HEK293T (cell line): ENCODE measurements at regions not wholly inside any gene's neighbourhood (a gene's known extent, or its start where the extent isn't known, plus 50 kb on each side); places are given as distances from the start of the nearest gene placed in this dataset.

Experiments used
- ARNT ChIP-seq: fragments of 450-650 bp; IDR thresholded peaks from 2 replicates; pipeline ENCODE4 v1.6.1; 2017; ENCODE audit warnings: mild to moderate bottlenecking
- FOXM1 ChIP-seq: fragments of 450-650 bp; IDR thresholded peaks from 2 replicates; pipeline ENCODE4 v1.6.1; 2017; ENCODE audit warnings: mild to moderate bottlenecking, borderline replicate concordance
- HDGF ChIP-seq: fragments of 450-650 bp; IDR thresholded peaks from 2 replicates; pipeline ENCODE4 v1.6.1; 2017; ENCODE audit warnings: antibody characterized with exemption, borderline replicate concordance

- no peak for TF ChIP-seq FOXM1
- TF ChIP-seq HDGF, result no peak
- TF ChIP-seq ARNT, result no peak
Observed at GRCh38 chr3:77906102-77906709, 866.3 kb downstream of the ROBO2 start.
